ENCODE measurements at regions not wholly inside any gene's neighbourhood (a gene's known extent, or its start where the extent isn't known, plus 50 kb on each side); places are given as distances from the start of the nearest gene placed in this dataset.
"Not testable (repeated sequence)": the region's sequence is repeated elsewhere in the genome, so short reads cannot be mapped to it uniquely, and the experiment has no call there.

DNA sequence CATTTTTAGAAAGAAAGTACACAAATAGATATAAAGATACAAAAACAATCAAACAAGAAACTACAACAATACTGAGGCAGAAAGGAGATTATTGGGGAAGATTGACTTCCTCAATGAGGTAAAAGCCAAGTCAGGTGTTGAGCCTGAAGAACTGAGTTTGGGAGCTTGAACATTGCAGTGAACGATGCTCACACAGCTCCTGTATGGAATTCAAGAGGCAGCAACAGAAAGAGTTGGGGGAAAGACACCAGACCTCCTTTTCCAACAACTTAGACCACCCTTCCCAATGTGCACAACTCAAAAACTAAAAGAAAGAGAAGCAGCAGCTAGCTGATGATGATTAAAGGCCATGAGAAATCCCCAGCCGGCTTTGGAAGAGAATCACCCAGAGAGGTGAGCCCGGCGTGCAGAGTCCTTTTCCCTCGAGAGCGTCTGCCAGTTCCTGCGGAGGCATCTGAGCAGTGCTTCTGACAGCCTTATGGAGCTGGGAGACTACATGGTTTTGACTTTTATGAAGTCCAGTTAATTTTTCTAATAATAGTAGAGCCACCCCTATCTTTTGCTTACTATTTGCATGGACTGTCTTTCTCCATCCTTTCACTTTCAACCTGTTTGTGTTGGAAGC is 106.9 kb upstream of the RFX8 start:
- no peak overlapping the region for H3K4me3 ChIP-seq (ENCODE audit: low read depth, low read length)
- DNase-seq (ENCODE audit: low read depth): no peak
- TF ChIP-seq, protein P1, sequence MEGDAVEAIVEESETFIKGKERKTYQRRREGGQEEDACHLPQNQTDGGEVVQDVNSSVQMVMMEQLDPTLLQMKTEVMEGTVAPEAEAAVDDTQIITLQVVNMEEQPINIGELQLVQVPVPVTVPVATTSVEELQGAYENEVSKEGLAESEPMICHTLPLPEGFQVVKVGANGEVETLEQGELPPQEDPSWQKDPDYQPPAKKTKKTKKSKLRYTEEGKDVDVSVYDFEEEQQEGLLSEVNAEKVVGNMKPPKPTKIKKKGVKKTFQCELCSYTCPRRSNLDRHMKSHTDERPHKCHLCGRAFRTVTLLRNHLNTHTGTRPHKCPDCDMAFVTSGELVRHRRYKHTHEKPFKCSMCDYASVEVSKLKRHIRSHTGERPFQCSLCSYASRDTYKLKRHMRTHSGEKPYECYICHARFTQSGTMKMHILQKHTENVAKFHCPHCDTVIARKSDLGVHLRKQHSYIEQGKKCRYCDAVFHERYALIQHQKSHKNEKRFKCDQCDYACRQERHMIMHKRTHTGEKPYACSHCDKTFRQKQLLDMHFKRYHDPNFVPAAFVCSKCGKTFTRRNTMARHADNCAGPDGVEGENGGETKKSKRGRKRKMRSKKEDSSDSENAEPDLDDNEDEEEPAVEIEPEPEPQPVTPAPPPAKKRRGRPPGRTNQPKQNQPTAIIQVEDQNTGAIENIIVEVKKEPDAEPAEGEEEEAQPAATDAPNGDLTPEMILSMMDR (conservative IDR thresholded peaks at IDR 0.05; ENCODE audit: low read depth, low read length): no peak

DNA sequence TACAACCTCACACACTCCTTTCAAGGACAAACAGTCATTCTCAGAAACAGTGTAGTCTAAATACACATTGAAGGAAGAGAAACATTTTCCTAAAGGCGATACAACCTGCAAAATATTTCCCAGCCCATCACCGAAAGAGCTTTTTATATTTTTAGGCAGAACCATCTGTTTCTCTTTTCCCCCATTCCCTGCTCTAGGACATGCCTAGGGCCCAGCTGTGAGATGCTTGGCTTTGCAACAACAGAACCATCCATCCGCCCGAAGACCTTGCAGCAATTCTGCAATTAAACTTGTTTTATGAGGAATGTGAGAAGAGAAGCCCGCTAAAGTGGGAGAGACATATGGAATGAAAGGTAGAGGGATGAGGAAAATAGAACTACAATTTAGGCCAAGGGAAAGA is 105.6 kb upstream of the RFX8 start:
- H3K4me3 ChIP-seq (ENCODE audit: low read depth, low read length): no peak overlapping the region
- TF ChIP-seq, protein P1 (conservative IDR thresholded peaks at IDR 0.05; ENCODE audit: low read depth, low read length): no peak
- DNase-seq (ENCODE audit: low read depth): no peak

DNA sequence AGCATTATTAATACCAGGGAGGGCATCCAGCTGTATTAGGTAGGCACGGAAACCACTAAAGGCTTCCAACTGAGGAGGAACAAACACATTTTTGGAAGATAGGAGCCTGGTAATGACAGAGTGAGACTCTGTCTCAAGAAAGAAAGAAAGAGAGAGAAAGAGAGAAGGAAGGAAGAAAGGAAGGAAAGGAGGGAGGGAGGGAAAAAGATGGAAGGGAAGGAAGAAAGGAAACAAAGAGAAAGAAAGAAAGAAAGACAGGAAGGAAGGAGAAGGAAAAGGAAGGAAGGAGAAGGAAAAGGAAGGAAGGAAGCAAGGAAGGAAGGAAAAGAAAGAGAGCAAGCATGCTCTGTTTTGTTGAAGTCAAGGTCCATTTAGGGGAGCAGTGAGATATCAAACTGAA is 103.8 kb upstream of the RFX8 start:
- TF ChIP-seq, protein P1 (conservative IDR thresholded peaks at IDR 0.05; ENCODE audit: low read depth, low read length): no peak
- DNase-seq (ENCODE audit: low read depth): no peak
- no peak overlapping the region for H3K4me3 ChIP-seq (ENCODE audit: low read depth, low read length)

DNA sequence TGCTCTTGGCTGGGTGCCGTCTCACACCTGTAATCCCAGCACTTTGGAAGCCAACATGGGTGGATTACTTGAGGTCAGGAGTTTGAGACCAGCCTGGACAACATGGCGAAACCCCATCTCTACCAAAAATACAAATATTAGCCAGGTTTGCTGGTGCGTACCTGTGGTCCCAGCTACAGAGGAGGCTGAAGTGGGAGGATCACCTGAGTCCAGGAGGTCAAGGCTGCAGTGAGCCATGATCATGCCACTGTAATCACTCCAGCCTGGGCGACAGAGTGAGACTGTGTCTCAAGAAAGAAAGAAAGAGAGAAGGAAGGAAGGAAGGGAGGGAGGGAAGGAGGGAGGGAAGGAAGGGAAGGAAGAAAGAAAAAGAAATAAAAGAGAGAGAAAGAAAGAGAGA is 103.2 kb upstream of the RFX8 start:
- not testable (repeated sequence) for DNase-seq (ENCODE audit: low read depth); H3K4me3 ChIP-seq (ENCODE audit: low read depth, low read length)

DNA sequence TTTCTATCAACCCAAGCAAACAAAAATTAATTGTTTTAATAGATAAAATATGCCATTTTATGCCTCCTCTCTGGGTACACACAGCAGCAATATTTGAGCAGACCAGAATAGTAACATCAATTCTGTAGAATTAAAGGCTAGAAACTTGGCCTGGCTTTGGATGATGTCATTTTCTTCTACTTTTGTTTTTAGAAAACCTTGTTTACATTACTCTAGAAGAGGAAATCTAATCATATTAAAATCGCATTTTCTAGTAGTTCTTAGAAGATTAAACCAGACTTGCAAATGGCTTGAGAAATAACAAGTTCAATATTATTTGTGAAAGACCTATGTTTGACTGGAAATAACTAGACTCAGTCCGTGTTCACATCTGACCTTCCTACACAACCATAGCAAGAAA is 102.3 kb upstream of the RFX8 start:
- peak; percentile 12 for DNase-seq (ENCODE audit: low read depth)
- no peak overlapping the region for H3K4me3 ChIP-seq (ENCODE audit: low read depth, low read length)

DNA sequence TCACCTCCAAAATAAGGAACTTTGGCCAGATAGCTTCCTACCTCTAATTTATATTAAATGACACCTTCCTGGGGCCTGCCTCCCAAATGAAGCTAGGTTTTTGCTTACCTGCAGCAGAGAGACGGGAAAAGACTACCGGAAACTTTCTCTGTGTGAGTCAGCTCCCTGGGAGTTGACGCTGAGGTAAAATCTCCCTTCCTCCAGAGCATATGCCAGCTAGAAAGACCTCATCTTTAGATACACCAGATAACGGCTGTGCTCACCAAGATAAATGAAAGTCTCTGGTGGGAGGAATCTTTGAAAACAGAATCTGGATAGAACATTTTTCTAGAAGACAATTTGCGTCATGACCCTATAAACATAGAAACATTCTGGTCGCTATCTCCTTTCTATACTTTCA is 99.7 kb upstream of the RFX8 start:
- no peak for DNase-seq (ENCODE audit: low read depth)
- H3K4me3 ChIP-seq (ENCODE audit: low read depth, low read length): no peak overlapping the region
- TF ChIP-seq, protein P1 (conservative IDR thresholded peaks at IDR 0.05; ENCODE audit: low read depth, low read length): no peak

More for the DNA sequence above, 102.3 kb upstream of the RFX8 start:
- TF ChIP-seq, protein P1 (conservative IDR thresholded peaks at IDR 0.05; ENCODE audit: low read depth, low read length): no peak

DNA sequence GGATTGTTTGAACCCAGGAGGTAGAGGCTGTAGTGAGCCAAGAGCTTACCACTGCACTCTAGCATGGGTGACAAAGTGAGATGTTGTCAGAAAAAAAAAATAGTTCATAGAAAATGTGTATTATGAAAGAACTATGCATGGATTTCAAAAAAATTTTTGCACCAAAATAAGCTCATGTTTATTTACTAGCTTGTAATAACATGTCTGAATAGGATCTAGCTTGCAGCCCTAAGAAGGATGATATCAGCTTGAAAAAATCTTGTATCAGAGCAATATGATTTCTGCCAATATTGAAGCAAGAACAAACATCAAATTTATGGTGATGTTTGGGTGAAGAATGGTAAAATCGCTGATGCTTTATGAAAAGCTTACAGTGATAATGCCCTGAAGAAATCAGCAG is 97.0 kb upstream of the RFX8 start:
- H3K4me3 ChIP-seq (ENCODE audit: low read depth, low read length): no peak overlapping the region
- DNase-seq (ENCODE audit: low read depth): no peak
- TF ChIP-seq, protein P1 (conservative IDR thresholded peaks at IDR 0.05; ENCODE audit: low read depth, low read length): no peak
